SU-DHL-6 (cell line): ENCODE measurements at regions not wholly inside any gene's neighbourhood (a gene's known extent, or its start where the extent isn't known, plus 50 kb on each side); places are given as distances from the start of the nearest gene placed in this dataset.

Source experiments
- H2AFZ ChIP-seq: fragments of 200-600 bp; sonication (generic); 2 replicates; pipeline ENCODE4 v1.6.1; 2014; ENCODE audit warnings: low read depth, mild to moderate bottlenecking, moderate library complexity, mixed read lengths, antibody characterized with exemption, low read length; ENCODE audit not compliant: severe bottlenecking
- H3F3A ChIP-seq: fragments of 200-600 bp; shearing (Covaris generic); 2 replicates; pipeline ENCODE4 v1.6.0; 2016; ENCODE audit warnings: antibody characterized with exemption, mild to moderate bottlenecking; ENCODE audit not compliant: insufficient read depth
- H3K27ac ChIP-seq: fragments of 200-600 bp; sonication (generic); 2 replicates; pipeline ENCODE4 v1.5.1; 2016; ENCODE audit warnings: low read depth, mild to moderate bottlenecking, low read length, moderate library complexity, mixed read lengths
- H3K27me3 ChIP-seq: fragments of 200-600 bp; sonication (generic), shearing (Covaris generic); 2 replicates; pipeline ENCODE4 v1.6.0; 2014; ENCODE audit warnings: mild to moderate bottlenecking, low read length
- H3K36me3 ChIP-seq: fragments of 200-600 bp; sonication (generic); 2 replicates; pipeline ENCODE4 v1.6.1; 2014; ENCODE audit warnings: mild to moderate bottlenecking, low read length, mixed read lengths
- H3K4me2 ChIP-seq: fragments of 300-600, 200-600 bp; shearing (Covaris generic), sonication (generic); 2 replicates; pipeline ENCODE4 v1.6.0; 2014; ENCODE audit warnings: low read length, low read depth, mild to moderate bottlenecking; ENCODE audit not compliant: poor library complexity, severe bottlenecking
- H3K4me3 ChIP-seq: fragments of 200-600 bp; sonication (generic); 2 replicates; pipeline ENCODE4 v1.5.1; 2014; ENCODE audit warnings: antibody characterized with exemption, low read length, mild to moderate bottlenecking, mixed read lengths; ENCODE audit not compliant: insufficient read depth, poor library complexity, severe bottlenecking
- H3K79me2 ChIP-seq: fragments of 200-600 bp; sonication (generic); 2 replicates; pipeline ENCODE4 v1.6.1; 2014; ENCODE audit warnings: mild to moderate bottlenecking, low read length, moderate library complexity; ENCODE audit not compliant: insufficient read depth
- H3K9ac ChIP-seq: fragments of 200-600 bp; sonication (generic); 2 replicates; pipeline ENCODE4 v1.7.0; 2014; ENCODE audit warnings: mild to moderate bottlenecking, low read length
- H3K9me2 ChIP-seq: fragments of 200-600 bp; sonication (generic); replicated peaks from 2 replicates; pipeline ENCODE4 v1.6.1; 2014; ENCODE audit warnings: low read length; ENCODE audit not compliant: insufficient read depth
- H3K9me3 ChIP-seq: fragments of 200-600 bp; sonication (generic); 2 replicates; pipeline ENCODE4 v1.6.1; 2014; ENCODE audit warnings: low read length, mixed read lengths; ENCODE audit not compliant: insufficient read depth
- H4K20me1 ChIP-seq: fragments of 200-600 bp; sonication (generic); 2 replicates; pipeline ENCODE4 v1.6.1; 2014; ENCODE audit warnings: low read depth, mild to moderate bottlenecking, antibody characterized with exemption, low read length, moderate library complexity, mixed read lengths
- CTCF ChIP-seq: fragments of 200-600 bp; sonication (generic); IDR thresholded peaks from one replicate; pipeline ENCODE4 v1.5.1; 2017; ENCODE audit warnings: antibody characterized with exemption, mild to moderate bottlenecking, low read length, moderate library complexity; ENCODE audit not compliant: insufficient read depth, poor library complexity, severe bottlenecking
- EZH2phosphoT487 ChIP-seq: fragments of 200-600 bp; sonication (generic), shearing (Covaris generic); conservative IDR thresholded peaks from 2 replicates; pipeline ENCODE4 v1.6.1; 2018; ENCODE audit warnings: mild to moderate bottlenecking, antibody characterized with exemption, low read length, moderate library complexity, mixed read lengths

GRCh38 chr18:8908792-8909510 lies 193.5 kb upstream of the NDUFV2 start:
- H3K9ac ChIP-seq: no peak overlapping the region
- H2AFZ ChIP-seq: no peak overlapping the region
- H3K9me2 ChIP-seq: no peaks in the 10 kb centered on the region
- H3K36me3 ChIP-seq: no peaks in the 10 kb centered on the region
- H3K27me3 ChIP-seq: no peaks in the 10 kb centered on the region
- no peak overlapping the region for H3K4me3 ChIP-seq
- H3K79me2 ChIP-seq: no peaks in the 10 kb centered on the region
- TF ChIP-seq EZH2phosphoT487 (no peak), CTCF (no peak)
- H4K20me1 ChIP-seq: no peaks in the 10 kb centered on the region
- no peak overlapping the region for H3K27ac ChIP-seq
- H3K4me2 ChIP-seq: no peak overlapping the region
- no peaks in the 10 kb centered on the region for H3K9me3 ChIP-seq
- no peaks in the 10 kb centered on the region for H3F3A ChIP-seq

- Histone ChIP-seq H3K27me3 (no peaks in the 10 kb centered on the region), H3K9me2 (no peaks in the 10 kb centered on the region), H3K27ac (no peak overlapping the region), H3K4me2 (no peak overlapping the region), H3K36me3 (no peaks in the 10 kb centered on the region), H3K4me3 (no peak overlapping the region), H3F3A (no peaks in the 10 kb centered on the region), H2AFZ (no peak overlapping the region), H4K20me1 (no peaks in the 10 kb centered on the region), H3K79me2 (no peaks in the 10 kb centered on the region), H3K9me3 (no peaks in the 10 kb centered on the region), H3K9ac (no peak overlapping the region)
- TF ChIP-seq CTCF (no peak), EZH2phosphoT487 (no peak)
Measured at GRCh38 chr18:8910186-8910822, 192.2 kb upstream of the NDUFV2 start.

- Histone ChIP-seq H3K79me2 (no peaks in the 10 kb centered on the region), H3K9ac (no peak overlapping the region), H4K20me1 (no peaks in the 10 kb centered on the region), H3K27ac (no peak overlapping the region), H3F3A (no peaks in the 10 kb centered on the region), H3K27me3 (no peaks in the 10 kb centered on the region), H3K36me3 (no peaks in the 10 kb centered on the region), H3K4me2 (no peak overlapping the region), H2AFZ (no peak overlapping the region), H3K9me3 (no peaks in the 10 kb centered on the region), H3K4me3 (no peak overlapping the region), H3K9me2 (no peaks in the 10 kb centered on the region)
- no peak for TF ChIP-seq EZH2phosphoT487
- no peak for TF ChIP-seq CTCF
Measured at GRCh38 chr18:8910843-8911242, 191.7 kb upstream of the NDUFV2 start.
